Stimulated activated CD4-positive, alpha-beta T cell treated with anti-CD3 and anti-CD28 coated beads, TNF-alpha, amount 100 ng/mL, for 24 hours (primary cell): ENCODE measurements at regions not wholly inside any gene's neighbourhood (a gene's known extent, or its start where the extent isn't known, plus 50 kb on each side); places are given as distances from the start of the nearest gene placed in this dataset.

Source experiments
- DNase-seq, 3 experiments: peaks; one replicate each; pipeline ENCODE4 v3.0.0-alpha.2; 2020; ENCODE audit warnings: low read depth in 3 of 3

GRCh38 chr1:200354243-200354642, 55.6 kb downstream of the ZNF281 start:
- DNase-seq, result no peak

GRCh38 chr1:200353232-200353631, 56.6 kb downstream of the ZNF281 start:
- no peak for DNase-seq

GRCh38 chr1:200351826-200352549, 57.8 kb downstream of the ZNF281 start:
- no peak for DNase-seq

- DNase-seq, result no peak
Measured at GRCh38 chr1:200351425-200351824, 58.4 kb downstream of the ZNF281 start.

- DNase-seq, result no peak
Measured at GRCh38 chr1:200346700-200347099, 63.1 kb downstream of the ZNF281 start.

- no peak for DNase-seq
Measured at GRCh38 chr1:200345520-200345919, 64.3 kb downstream of the ZNF281 start.

- no peak for DNase-seq
Measured at GRCh38 chr1:200343874-200344273, 66.0 kb downstream of the ZNF281 start.

GRCh38 chr1:200342511-200343311, 67.1 kb downstream of the ZNF281 start:
- DNase-seq, result no peak

- no peak for DNase-seq
Measured at GRCh38 chr1:200338451-200338850, 71.4 kb downstream of the ZNF281 start.

- no peak for DNase-seq
Measured at GRCh38 chr1:200337831-200338230, 72.0 kb downstream of the ZNF281 start.

- DNase-seq, result no peak
Measured at GRCh38 chr1:200337410-200337809, 72.4 kb downstream of the ZNF281 start.

- no peak for DNase-seq
Measured at GRCh38 chr1:200336901-200337391, 72.9 kb downstream of the ZNF281 start.

- DNase-seq, result no peak
Measured at GRCh38 chr1:200336101-200336845, 73.6 kb downstream of the ZNF281 start.

- no peak for DNase-seq
Measured at GRCh38 chr1:200334661-200335256, 75.1 kb downstream of the ZNF281 start.

- no peak for DNase-seq
Measured at GRCh38 chr1:200333329-200333728, 76.5 kb downstream of the ZNF281 start.

- DNase-seq, result no peak
Measured at GRCh38 chr1:200332716-200333115, 77.1 kb downstream of the ZNF281 start.

GRCh38 chr1:200330741-200331428, 79.0 kb downstream of the ZNF281 start:
- DNase-seq, result no peak

GRCh38 chr1:200329208-200329882, 80.5 kb downstream of the ZNF281 start:
- no peak for DNase-seq

- DNase-seq, result no peak
Measured at GRCh38 chr1:200328379-200328778, 81.5 kb downstream of the ZNF281 start.

- DNase-seq, result no peak
Measured at GRCh38 chr1:200323856-200324400, 85.9 kb downstream of the ZNF281 start.
